Colonic mucosa (tissue), 4 donors: ENCODE measurements at regions not wholly inside any gene's neighbourhood (a gene's known extent, or its start where the extent isn't known, plus 50 kb on each side); places are given as distances from the start of the nearest gene placed in this dataset.
"Not testable (repeated sequence)": the region's sequence is repeated elsewhere in the genome, so short reads cannot be mapped to it uniquely, and the experiment has no call there.

Source experiments
- DNase-seq: peaks from one replicate; pipeline ENCODE4 v3.0.0-alpha.2; 2020
- H3K27ac ChIP-seq: fragments of 200-600 bp; one replicate; pipeline ENCODE4 v1.8.0; 2021
- H3K27me3 ChIP-seq: fragments of 200-600 bp; one replicate; pipeline ENCODE4 v1.8.0; 2021
- H3K36me3 ChIP-seq: fragments of 200-600 bp; one replicate; pipeline ENCODE4 v1.8.0; 2021
- H3K4me1 ChIP-seq: fragments of 200-600 bp; one replicate; pipeline ENCODE4 v1.8.0; 2021; ENCODE audit warnings: mild to moderate bottlenecking
- H3K4me3 ChIP-seq: fragments of 200-600 bp; one replicate; pipeline ENCODE4 v1.8.0; 2021
- H3K9ac ChIP-seq, 2 donors: one replicate each; pipeline ENCODE4 v1.7.0; 2013; ENCODE audit warnings: control low read depth in 2 of 2, low read depth in 2 of 2, low read length in 2 of 2
- H3K9me3 ChIP-seq: fragments of 200-600 bp; one replicate; pipeline ENCODE4 v1.8.0; 2021
- intact Hi-C: fragments of 100-400 bp; cut with DNase I; formaldehyde crosslinking; loops from one replicate; pipeline ENCODE4 v1.14.1; 2022
- TF ChIP-seq, protein P1 (sequence below): fragments of 200-600 bp; IDR thresholded peaks from one replicate; pipeline ENCODE4 v1.8.0; 2022; ENCODE audit warnings: antibody characterized with exemption, mild to moderate bottlenecking
- donor health status: healthy.
- donor health status: DM: no; HTN: no; CAD: no.
- donor health status: DM: no; HTN: no; CAD: no.

DNA sequence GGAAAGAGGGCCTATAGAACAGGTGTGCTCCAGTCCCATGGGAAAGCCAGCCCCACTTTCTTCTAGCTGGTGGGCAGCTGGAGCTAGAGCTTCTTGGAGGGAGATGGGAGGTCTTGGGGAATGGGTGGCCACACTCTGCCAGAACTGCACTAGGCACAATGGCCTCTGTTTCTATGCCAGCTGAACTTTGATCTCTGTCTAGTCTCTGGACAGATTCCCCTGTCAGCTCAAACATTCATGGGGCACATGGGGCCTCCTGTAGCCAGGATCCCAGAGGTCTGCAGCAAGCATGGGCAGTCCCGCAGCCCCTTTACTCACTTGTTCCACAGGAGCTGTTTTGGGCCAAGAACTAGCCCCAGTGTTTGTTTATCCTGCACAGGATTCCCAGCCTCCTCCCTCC is 591.3 kb upstream of the HS3ST5 start:
- H3K9me3 ChIP-seq, result no peaks in the 10 kb centered on the region
- H3K9ac ChIP-seq, result no peak overlapping the region
- intact Hi-C loops, result no loop called here
- H3K36me3 ChIP-seq, result no peaks in the 10 kb centered on the region
- H3K4me1 ChIP-seq, result no peaks in the 10 kb centered on the region
- DNase-seq, result no peak
- no peak overlapping the region for H3K4me3 ChIP-seq
- H3K27ac ChIP-seq, result no peak overlapping the region
- TF ChIP-seq, protein P1, sequence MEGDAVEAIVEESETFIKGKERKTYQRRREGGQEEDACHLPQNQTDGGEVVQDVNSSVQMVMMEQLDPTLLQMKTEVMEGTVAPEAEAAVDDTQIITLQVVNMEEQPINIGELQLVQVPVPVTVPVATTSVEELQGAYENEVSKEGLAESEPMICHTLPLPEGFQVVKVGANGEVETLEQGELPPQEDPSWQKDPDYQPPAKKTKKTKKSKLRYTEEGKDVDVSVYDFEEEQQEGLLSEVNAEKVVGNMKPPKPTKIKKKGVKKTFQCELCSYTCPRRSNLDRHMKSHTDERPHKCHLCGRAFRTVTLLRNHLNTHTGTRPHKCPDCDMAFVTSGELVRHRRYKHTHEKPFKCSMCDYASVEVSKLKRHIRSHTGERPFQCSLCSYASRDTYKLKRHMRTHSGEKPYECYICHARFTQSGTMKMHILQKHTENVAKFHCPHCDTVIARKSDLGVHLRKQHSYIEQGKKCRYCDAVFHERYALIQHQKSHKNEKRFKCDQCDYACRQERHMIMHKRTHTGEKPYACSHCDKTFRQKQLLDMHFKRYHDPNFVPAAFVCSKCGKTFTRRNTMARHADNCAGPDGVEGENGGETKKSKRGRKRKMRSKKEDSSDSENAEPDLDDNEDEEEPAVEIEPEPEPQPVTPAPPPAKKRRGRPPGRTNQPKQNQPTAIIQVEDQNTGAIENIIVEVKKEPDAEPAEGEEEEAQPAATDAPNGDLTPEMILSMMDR, result no peak
- H3K27me3 ChIP-seq, result no peaks in the 10 kb centered on the region

DNA sequence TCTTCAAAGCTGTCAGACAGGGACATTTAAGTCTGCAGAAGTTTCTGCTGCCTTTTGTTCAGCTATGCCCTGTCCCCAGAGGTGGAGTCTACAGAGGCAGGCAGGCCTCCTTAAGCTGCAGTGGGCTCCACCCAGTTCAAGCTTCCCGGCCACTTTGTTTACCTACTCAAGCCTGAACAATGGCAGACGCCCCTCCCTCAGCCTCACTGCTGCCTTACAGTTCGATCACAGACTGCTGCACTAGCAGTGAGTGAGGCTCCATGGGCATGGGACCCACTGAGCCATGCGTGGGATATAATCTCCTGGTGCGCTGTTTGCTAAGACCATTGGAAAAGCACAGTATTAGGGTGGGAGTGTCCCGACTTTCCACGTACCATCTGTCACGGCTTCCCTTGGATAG is 585.9 kb upstream of the HS3ST5 start:
- H3K9ac ChIP-seq, result not testable (repeated sequence)

DNA sequence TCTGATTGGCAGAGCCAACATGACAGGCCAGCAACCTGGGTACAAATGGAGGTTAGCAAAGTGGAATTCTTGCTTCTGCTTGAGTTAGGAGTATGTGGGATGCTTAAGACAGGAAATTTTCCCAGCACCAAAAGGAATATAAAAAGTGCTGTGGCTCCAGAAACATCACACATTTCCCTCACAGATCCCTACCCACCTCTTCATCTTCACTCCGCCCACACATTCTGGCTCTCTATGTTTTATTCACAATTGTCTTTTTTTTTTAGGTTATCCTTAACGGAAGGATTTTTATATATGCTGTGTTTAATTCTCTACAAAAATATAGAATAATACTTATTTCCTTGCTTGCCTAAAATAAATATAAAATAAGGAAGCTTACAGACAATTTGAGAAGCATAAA is 563.3 kb upstream of the HS3ST5 start:
- no peaks in the 10 kb centered on the region for H3K36me3 ChIP-seq
- H3K4me1 ChIP-seq, result no peaks in the 10 kb centered on the region
- DNase-seq, result no peak
- intact Hi-C loops, result no loop called here
- no peak overlapping the region for H3K4me3 ChIP-seq
- H3K27ac ChIP-seq, result no peak overlapping the region
- H3K9ac ChIP-seq, result no peak overlapping the region
- TF ChIP-seq, protein P1, result no peak
- no peaks in the 10 kb centered on the region for H3K9me3 ChIP-seq
- no peaks in the 10 kb centered on the region for H3K27me3 ChIP-seq

More for the DNA sequence above, 585.9 kb upstream of the HS3ST5 start:
- H3K4me1 ChIP-seq, H3K4me3 ChIP-seq, H3K9me3 ChIP-seq, H3K27ac ChIP-seq, intact Hi-C loops, H3K27me3 ChIP-seq, H3K36me3 ChIP-seq, DNase-seq: not testable (repeated sequence)

DNA sequence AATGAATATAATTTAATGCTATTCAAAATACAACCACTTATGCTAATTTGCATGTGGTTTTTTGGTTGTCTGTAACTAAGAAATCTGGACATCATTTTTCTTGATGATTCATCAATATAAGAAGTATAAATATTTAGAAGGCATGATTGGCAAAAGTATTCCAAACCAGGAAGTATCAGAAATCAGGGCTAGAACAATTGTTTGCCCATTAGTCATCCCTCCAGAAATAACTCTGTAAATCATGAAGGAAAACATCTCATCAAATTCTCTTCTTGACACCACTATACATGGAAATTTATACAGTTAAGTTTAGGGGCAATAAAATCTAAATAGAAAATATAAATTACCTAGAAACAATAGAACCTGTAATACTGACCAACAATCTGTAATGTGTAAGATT is 554.7 kb upstream of the HS3ST5 start:
- TF ChIP-seq, protein P1, result no peak
- H3K9ac ChIP-seq, result no peak overlapping the region
- no peaks in the 10 kb centered on the region for H3K4me1 ChIP-seq
- no peaks in the 10 kb centered on the region for H3K9me3 ChIP-seq
- no peaks in the 10 kb centered on the region for H3K27me3 ChIP-seq
- no peak overlapping the region for H3K27ac ChIP-seq
- no peak overlapping the region for H3K4me3 ChIP-seq
- intact Hi-C loops, result no loop called here
- DNase-seq, result no peak
- H3K36me3 ChIP-seq, result no peaks in the 10 kb centered on the region

DNA sequence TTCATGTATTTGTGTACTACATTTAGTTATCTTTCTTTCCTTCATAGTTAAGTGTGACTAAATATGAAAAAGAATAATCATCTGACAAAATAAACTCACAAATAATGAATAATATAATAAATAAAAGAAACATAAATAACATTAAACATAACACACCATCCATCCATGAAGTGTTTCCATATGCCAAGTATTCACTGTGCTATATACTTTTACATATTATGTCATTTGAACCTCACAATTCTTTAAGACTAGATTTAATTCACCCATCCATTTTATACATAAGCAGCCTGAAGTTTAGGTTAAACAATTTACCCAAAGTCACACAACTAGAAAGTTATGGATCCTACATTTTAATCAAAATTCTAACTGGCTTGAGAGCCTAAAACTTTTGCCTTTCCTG is 549.4 kb upstream of the HS3ST5 start:
- Histone ChIP-seq H3K27ac (no peak overlapping the region), H3K4me3 (no peak overlapping the region), H3K4me1 (no peaks in the 10 kb centered on the region), H3K9me3 (no peaks in the 10 kb centered on the region), H3K27me3 (no peaks in the 10 kb centered on the region), H3K36me3 (no peaks in the 10 kb centered on the region), H3K9ac (no peak overlapping the region)
- no peak for DNase-seq
- TF ChIP-seq, protein P1, result no peak
- intact Hi-C loops, result no loop called here

DNA sequence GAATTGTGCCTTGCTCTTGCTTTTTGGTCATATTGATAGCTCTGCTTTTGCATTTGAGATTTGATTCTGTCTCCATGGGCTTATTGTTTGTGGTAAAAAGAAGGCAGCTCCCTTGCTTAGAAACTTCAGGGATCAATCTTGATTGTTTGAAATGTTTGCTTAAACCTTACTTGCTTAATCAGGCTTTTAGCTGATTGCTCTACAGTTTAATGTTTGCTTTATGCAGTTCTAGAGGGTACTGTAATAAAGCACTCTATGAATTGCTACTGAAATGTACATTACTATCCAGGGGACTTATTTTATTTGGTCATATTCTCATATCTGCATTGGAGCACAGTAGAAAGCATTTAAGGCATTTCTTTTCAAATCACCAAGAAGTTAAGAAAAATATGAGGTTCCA is 545.4 kb upstream of the HS3ST5 start:
- intact Hi-C loops, result no loop called here
- Histone ChIP-seq H3K9ac (no peak overlapping the region), H3K36me3 (no peaks in the 10 kb centered on the region), H3K4me3 (no peak overlapping the region), H3K27ac (no peak overlapping the region), H3K27me3 (no peaks in the 10 kb centered on the region), H3K4me1 (no peaks in the 10 kb centered on the region), H3K9me3 (no peaks in the 10 kb centered on the region)
- TF ChIP-seq, protein P1, result no peak
- no peak for DNase-seq
